SH-SY5Y (cell line): ENCODE measurements at regions not wholly inside any gene's neighbourhood (a gene's known extent, or its start where the extent isn't known, plus 50 kb on each side); places are given as distances from the start of the nearest gene placed in this dataset.

Experiments used
- GATA2 ChIP-seq: IDR thresholded peaks from 2 replicates; pipeline ENCODE4 v1.6.1; 2011; ENCODE audit warnings: mild to moderate bottlenecking, low read depth, low read length
- GATA3 ChIP-seq: IDR thresholded peaks from 2 replicates; pipeline ENCODE4 v1.6.1; 2011; ENCODE audit warnings: low read depth, mild to moderate bottlenecking, low read length, moderate library complexity

DNA sequence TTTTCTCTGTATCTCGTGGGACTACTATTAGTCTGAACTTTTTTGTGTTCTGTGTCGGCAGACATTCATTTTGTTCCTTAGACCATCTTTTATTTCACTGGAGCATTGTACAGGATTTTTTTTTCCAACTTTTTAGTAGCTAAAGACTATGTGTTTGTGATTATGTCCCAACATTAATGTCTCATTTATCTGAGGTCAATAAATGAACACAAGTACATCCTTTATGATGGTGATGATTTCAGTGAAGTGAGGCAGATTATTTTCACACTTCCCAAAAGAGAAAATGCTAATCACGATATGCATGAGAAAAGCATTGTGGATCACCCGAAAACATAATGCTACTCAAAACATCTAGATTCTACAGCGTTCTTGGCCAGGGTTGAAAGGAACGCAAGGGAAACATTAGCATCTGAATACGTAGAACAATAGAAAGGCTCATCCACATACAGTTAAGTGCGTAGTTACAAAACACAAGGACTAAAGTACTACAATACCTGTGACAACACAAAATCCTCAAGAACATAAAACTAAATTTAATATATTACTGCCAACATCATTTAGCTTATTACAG is 981.7 kb upstream of the NCAM2 start:
- TF ChIP-seq GATA3 (no peak), GATA2 (no peak)
